ENCODE measurements at regions not wholly inside any gene's neighbourhood (a gene's known extent, or its start where the extent isn't known, plus 50 kb on each side); places are given as distances from the start of the nearest gene placed in this dataset.

- TF ChIP-seq CTCF (conservative IDR thresholded peaks at IDR 0.05; ENCODE audit: low read depth in 2 of 2) (no peak), JUNB (IDR thresholded peaks at IDR 0.05; ENCODE audit: unreplicated experiment) (no peak)
Observed at GRCh38 chr2:206378835-206379234, 64.5 kb upstream of the ADAM23 start (continued).

GRCh38 chr2:206379266-206379665 is 64.1 kb upstream of the ADAM23 start:
- no peak overlapping the region for H2AFZ ChIP-seq
- ATAC-seq (no peak), DNase-seq (ENCODE audit: low spot score) (no peak)
- no peaks in the 10 kb centered on the region for H3K27me3 ChIP-seq (ENCODE audit: insufficient read depth)
- no peak overlapping the region for H3K4me3 ChIP-seq
- H3K9me3 Mint-ChIP-seq, result peaks cover 2% of the 10 kb centered on the region; the same call in 2 of the 3 replicates
- H3K9me2 ChIP-seq (ENCODE audit: insufficient read depth), result no peaks in the 10 kb centered on the region
- H3K27ac Mint-ChIP-seq, result no peak overlapping the region
- no peaks in the 10 kb centered on the region for H4K20me1 ChIP-seq (replicated peaks; ENCODE audit: insufficient read depth)
- H3K36me3 Mint-ChIP-seq (ENCODE audit: low read depth), result 0 out of 3 replicates have a peak, but pooled peaks cover 5% of the 10 kb centered on the region
- no peak overlapping the region for H3K27ac ChIP-seq (ENCODE audit: low read depth)
- peaks cover 3% of the 10 kb centered on the region for H3K27me3 Mint-ChIP-seq (ENCODE audit: insufficient read depth, low read depth, poor library complexity)
- H3K79me2 ChIP-seq (replicated peaks; ENCODE audit: insufficient read depth), result no peaks in the 10 kb centered on the region
- no peaks in the 10 kb centered on the region for H3F3A ChIP-seq (replicated peaks; ENCODE audit: low read depth)
- no peaks in the 10 kb centered on the region for H3K36me3 ChIP-seq (ENCODE audit: insufficient read depth)
- peaks cover 6% of the 10 kb centered on the region; the same call in 2 of the 3 replicates for H3K4me1 Mint-ChIP-seq
- H3K4me2 ChIP-seq, result no peak overlapping the region
- no peak overlapping the region for H3K4me3 Mint-ChIP-seq
- H3K4me1 ChIP-seq (ENCODE audit: insufficient read depth), result no peaks in the 10 kb centered on the region
- TF ChIP-seq ZNF114 (CRISPR knock-in tag; IDR thresholded peaks at IDR 0.05), result no peak
- no peak for TF ChIP-seq CREB1 (CRISPR knock-in tag; IDR thresholded peaks at IDR 0.05; ENCODE audit: low read depth)
- TF ChIP-seq POLR2AphosphoS5 (IDR thresholded peaks at IDR 0.05; ENCODE audit: low read depth), result no peak
- no peak for TF ChIP-seq JUNB (IDR thresholded peaks at IDR 0.05; ENCODE audit: unreplicated experiment)
- TF ChIP-seq EZH2 (IDR thresholded peaks at IDR 0.05; ENCODE audit: low read depth, unreplicated experiment), result no peak
- no peak for TF ChIP-seq ZNF331 (CRISPR knock-in tag; IDR thresholded peaks at IDR 0.05; ENCODE audit: low read depth)
- TF ChIP-seq CTCF (conservative IDR thresholded peaks at IDR 0.05; ENCODE audit: low read depth in 2 of 2), result no peak
- TF ChIP-seq ZNF462 (CRISPR knock-in tag; IDR thresholded peaks at IDR 0.05), result no peak
- TF ChIP-seq, protein P1, sequence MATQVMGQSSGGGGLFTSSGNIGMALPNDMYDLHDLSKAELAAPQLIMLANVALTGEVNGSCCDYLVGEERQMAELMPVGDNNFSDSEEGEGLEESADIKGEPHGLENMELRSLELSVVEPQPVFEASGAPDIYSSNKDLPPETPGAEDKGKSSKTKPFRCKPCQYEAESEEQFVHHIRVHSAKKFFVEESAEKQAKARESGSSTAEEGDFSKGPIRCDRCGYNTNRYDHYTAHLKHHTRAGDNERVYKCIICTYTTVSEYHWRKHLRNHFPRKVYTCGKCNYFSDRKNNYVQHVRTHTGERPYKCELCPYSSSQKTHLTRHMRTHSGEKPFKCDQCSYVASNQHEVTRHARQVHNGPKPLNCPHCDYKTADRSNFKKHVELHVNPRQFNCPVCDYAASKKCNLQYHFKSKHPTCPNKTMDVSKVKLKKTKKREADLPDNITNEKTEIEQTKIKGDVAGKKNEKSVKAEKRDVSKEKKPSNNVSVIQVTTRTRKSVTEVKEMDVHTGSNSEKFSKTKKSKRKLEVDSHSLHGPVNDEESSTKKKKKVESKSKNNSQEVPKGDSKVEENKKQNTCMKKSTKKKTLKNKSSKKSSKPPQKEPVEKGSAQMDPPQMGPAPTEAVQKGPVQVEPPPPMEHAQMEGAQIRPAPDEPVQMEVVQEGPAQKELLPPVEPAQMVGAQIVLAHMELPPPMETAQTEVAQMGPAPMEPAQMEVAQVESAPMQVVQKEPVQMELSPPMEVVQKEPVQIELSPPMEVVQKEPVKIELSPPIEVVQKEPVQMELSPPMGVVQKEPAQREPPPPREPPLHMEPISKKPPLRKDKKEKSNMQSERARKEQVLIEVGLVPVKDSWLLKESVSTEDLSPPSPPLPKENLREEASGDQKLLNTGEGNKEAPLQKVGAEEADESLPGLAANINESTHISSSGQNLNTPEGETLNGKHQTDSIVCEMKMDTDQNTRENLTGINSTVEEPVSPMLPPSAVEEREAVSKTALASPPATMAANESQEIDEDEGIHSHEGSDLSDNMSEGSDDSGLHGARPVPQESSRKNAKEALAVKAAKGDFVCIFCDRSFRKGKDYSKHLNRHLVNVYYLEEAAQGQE (IDR thresholded peaks at IDR 0.05; ENCODE audit: unreplicated experiment), result no peak
- no peak for TF ChIP-seq EZH2phosphoT487 (IDR thresholded peaks at IDR 0.05; ENCODE audit: unreplicated experiment)
- TF ChIP-seq NANOG (IDR thresholded peaks at IDR 0.05; ENCODE audit: borderline replicate concordance), result no peak
- no peak for TF ChIP-seq STAT1 (IDR thresholded peaks at IDR 0.05; ENCODE audit: unreplicated experiment)

Data from GM23338 (cell line).